Fibroblast of mammary gland (primary cell): ENCODE measurements at regions not wholly inside any gene's neighbourhood (a gene's known extent, or its start where the extent isn't known, plus 50 kb on each side); places are given as distances from the start of the nearest gene placed in this dataset.
"Not testable (repeated sequence)": the region's sequence is repeated elsewhere in the genome, so short reads cannot be mapped to it uniquely, and the experiment has no call there.

Experiments
- DNase-seq: peaks from one replicate; pipeline ENCODE4 v3.0.0-alpha.2; 2010; ENCODE audit warnings: low read depth
- H3K4me3 ChIP-seq: 2 replicates; pipeline ENCODE4 v1.5.1; 2011; ENCODE audit warnings: low read depth, mild to moderate bottlenecking, low read length, moderate library complexity; ENCODE audit not compliant: control insufficient read depth
- CTCF ChIP-seq: conservative IDR thresholded peaks from 2 replicates; pipeline ENCODE4 v1.5.1; 2011; ENCODE audit warnings: low read depth, low read length, inconsistent platforms; ENCODE audit not compliant: control insufficient read depth, insufficient read depth

- TF ChIP-seq CTCF: no peak
- DNase-seq: no peak
- H3K4me3 ChIP-seq: no peak overlapping the region
Measured at GRCh38 chr6:21792177-21792576, 198.6 kb downstream of the SOX4 start.

- DNase-seq, H3K4me3 ChIP-seq: not testable (repeated sequence)
Measured at GRCh38 chr6:21796979-21797378, 203.4 kb downstream of the SOX4 start.

- DNase-seq: no peak
- TF ChIP-seq CTCF: no peak
- H3K4me3 ChIP-seq: no peak overlapping the region
Measured at GRCh38 chr6:21798468-21798867, 204.9 kb downstream of the SOX4 start.

- no peak for TF ChIP-seq CTCF
- no peak overlapping the region for H3K4me3 ChIP-seq
- no peak for DNase-seq
Measured at GRCh38 chr6:21800330-21800729, 206.8 kb downstream of the SOX4 start.

GRCh38 chr6:21800948-21801438 is 207.4 kb downstream of the SOX4 start:
- peak; percentile 15 for DNase-seq
- no peak overlapping the region for H3K4me3 ChIP-seq
- TF ChIP-seq CTCF: no peak

GRCh38 chr6:21801446-21802174 is 208.1 kb downstream of the SOX4 start:
- H3K4me3 ChIP-seq: no peak overlapping the region
- TF ChIP-seq CTCF: no peak
- no peak for DNase-seq

GRCh38 chr6:21802175-21802822 is 208.7 kb downstream of the SOX4 start:
- TF ChIP-seq CTCF: no peak

More at GRCh38 chr6:21802175-21802822, 208.7 kb downstream of the SOX4 start:
- DNase-seq: no peak
- H3K4me3 ChIP-seq: no peak overlapping the region
